Fibroblast of the aortic adventitia (primary cell): ENCODE measurements at regions not wholly inside any gene's neighbourhood (a gene's known extent, or its start where the extent isn't known, plus 50 kb on each side); places are given as distances from the start of the nearest gene placed in this dataset.
A peak's percentile ranks its signal among the peaks of the same experiment; 100 is the strongest.
"Not testable (repeated sequence)": the region's sequence is repeated elsewhere in the genome, so short reads cannot be mapped to it uniquely, and the experiment has no call there.

Experiments
- DNase-seq: peaks from one replicate; pipeline ENCODE4 v3.0.0-alpha.2; 2010; ENCODE audit warnings: low read depth
- H3K4me3 ChIP-seq: 2 replicates; pipeline ENCODE4 v1.5.1; 2011; ENCODE audit warnings: low read depth, mild to moderate bottlenecking, control low read depth, low read length, moderate library complexity
- TF ChIP-seq, protein P1 (sequence below): IDR thresholded peaks from 2 replicates; pipeline ENCODE4 v1.5.1; 2011; ENCODE audit warnings: mild to moderate bottlenecking, low read length, control low read depth, inconsistent platforms; ENCODE audit not compliant: insufficient read depth

GRCh38 chr1:96464991-96465390 lies 256.6 kb upstream of the PTBP2 start:
- no peak overlapping the region for H3K4me3 ChIP-seq
- DNase-seq = no peak
- TF ChIP-seq, protein P1, sequence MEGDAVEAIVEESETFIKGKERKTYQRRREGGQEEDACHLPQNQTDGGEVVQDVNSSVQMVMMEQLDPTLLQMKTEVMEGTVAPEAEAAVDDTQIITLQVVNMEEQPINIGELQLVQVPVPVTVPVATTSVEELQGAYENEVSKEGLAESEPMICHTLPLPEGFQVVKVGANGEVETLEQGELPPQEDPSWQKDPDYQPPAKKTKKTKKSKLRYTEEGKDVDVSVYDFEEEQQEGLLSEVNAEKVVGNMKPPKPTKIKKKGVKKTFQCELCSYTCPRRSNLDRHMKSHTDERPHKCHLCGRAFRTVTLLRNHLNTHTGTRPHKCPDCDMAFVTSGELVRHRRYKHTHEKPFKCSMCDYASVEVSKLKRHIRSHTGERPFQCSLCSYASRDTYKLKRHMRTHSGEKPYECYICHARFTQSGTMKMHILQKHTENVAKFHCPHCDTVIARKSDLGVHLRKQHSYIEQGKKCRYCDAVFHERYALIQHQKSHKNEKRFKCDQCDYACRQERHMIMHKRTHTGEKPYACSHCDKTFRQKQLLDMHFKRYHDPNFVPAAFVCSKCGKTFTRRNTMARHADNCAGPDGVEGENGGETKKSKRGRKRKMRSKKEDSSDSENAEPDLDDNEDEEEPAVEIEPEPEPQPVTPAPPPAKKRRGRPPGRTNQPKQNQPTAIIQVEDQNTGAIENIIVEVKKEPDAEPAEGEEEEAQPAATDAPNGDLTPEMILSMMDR = no peak

DNA sequence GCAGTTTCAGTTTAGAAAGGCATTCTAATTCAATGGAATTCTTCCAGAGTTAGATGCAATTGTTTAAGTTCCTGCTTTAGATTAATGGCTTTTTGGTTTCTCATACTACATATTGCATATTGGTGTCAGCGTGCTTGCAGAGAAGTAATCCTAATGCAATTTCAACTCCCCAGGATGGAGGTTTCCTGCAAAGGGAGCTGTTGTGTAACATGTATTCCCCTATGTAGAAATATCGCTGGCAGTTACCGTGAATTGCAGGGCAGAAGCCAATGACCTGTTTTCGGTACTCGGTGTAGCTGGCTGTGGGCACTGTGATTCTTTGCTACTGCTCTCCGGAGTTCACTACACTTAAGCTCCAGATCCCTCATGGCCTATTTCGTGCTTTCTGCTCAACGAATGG lies 256.1 kb upstream of the PTBP2 start:
- DNase-seq = peak; percentile 84

GRCh38 chr1:96466842-96467241 lies 254.7 kb upstream of the PTBP2 start:
- TF ChIP-seq, protein P1 = no peak
- DNase-seq = no peak

More for the DNA sequence above, 256.1 kb upstream of the PTBP2 start:
- H3K4me3 ChIP-seq = no peak overlapping the region
- TF ChIP-seq, protein P1 = no peak

DNA sequence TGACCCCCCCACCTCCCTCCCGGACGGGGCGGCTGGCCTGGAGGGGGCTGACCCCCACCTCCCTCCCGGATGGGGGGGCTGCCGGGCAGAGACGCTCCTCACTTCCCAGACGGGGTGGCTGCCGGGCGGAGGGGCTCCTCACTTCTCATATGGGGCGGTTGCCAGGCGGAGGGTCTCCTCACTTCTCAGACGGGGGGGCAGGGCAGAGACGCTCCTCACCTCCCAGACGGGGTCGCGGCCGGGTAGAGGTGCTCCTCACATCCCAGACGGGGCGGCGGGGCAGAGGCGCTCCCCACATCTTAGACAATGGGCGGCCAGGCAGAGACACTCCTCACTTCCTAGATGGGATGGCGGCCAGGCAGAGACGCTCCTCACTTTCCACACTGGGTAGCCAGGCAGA lies 251.9 kb upstream of the PTBP2 start:
- DNase-seq, H3K4me3 ChIP-seq: not testable (repeated sequence)

More at GRCh38 chr1:96466842-96467241, 254.7 kb upstream of the PTBP2 start:
- no peak overlapping the region for H3K4me3 ChIP-seq

- TF ChIP-seq, protein P1 = no peak
- no peak overlapping the region for H3K4me3 ChIP-seq
- peak; percentile 81 for DNase-seq
Measured at GRCh38 chr1:96472471-96472870, 249.1 kb upstream of the PTBP2 start.

GRCh38 chr1:96473791-96474434 lies 247.7 kb upstream of the PTBP2 start:
- H3K4me3 ChIP-seq = no peak overlapping the region
- peak; percentile 51 for DNase-seq
- TF ChIP-seq, protein P1 = no peak

GRCh38 chr1:96474985-96475743 lies 246.4 kb upstream of the PTBP2 start:
- no peak for DNase-seq
- no peak overlapping the region for H3K4me3 ChIP-seq
- TF ChIP-seq, protein P1 = no peak
